HCT116 (cell line): ENCODE measurements at regions not wholly inside any gene's neighbourhood (a gene's known extent, or its start where the extent isn't known, plus 50 kb on each side); places are given as distances from the start of the nearest gene placed in this dataset.

ENCODE experiments used
- ATAC-seq: fragments of 200-7000 bp; cut with Tn5 transposase; 2 replicates; pipeline ENCODE4 v1.9.1; 2020; ENCODE audit warnings: mild to moderate bottlenecking, moderate library complexity
- BruUV-seq: library from RNA; stranded (reverse); fragments of 400-500 nt; replicated peaks from 2 replicates; lab custom pipeline; 2021; lab: Mats Ljungman, UMichigan
- CTCF ChIA-PET: fragments of 300-600 bp; sonication (Branson Sonifier 250); formaldehyde crosslinking; loops from one replicate; lab custom pipeline; 2021; ENCODE audit warnings: antibody characterized with exemption; lab: Charles Lee
- POLR2A ChIA-PET: fragments of 300-600, 350-600 bp; sonication (Branson Sonifier 250); formaldehyde crosslinking; loops from one replicate; lab custom pipeline; 2021; ENCODE audit warnings: antibody characterized with exemption; lab: Charles Lee
- RAD21 ChIA-PET, 2 experiments: fragments of 300-600 bp; sonication (Branson Sonifier 250); formaldehyde crosslinking; loops; one replicate each; lab custom pipeline; 2023; ENCODE audit warnings: low total read pairs in 2 of 2; ENCODE audit not compliant: uncharacterized antibody in 2 of 2, unreplicated experiment in 2 of 2, low non-redundant PET in 1 of 2; lab: Charles Lee
- DNase-seq: peaks from one replicate; pipeline ENCODE4 v3.0.0-alpha.2; 2010; ENCODE audit warnings: low read depth, low spot score
- H2AFZ ChIP-seq: fragments of 200-600 bp; shearing (Covaris generic), sonication (generic); 2 replicates; pipeline ENCODE4 v1.6.1; 2017; ENCODE audit warnings: low read depth, mixed run types, mixed read lengths, antibody characterized with exemption, low read length; ENCODE audit not compliant: poor library complexity, severe bottlenecking
- H3K27ac ChIP-seq: 2 replicates; pipeline ENCODE4 v1.5.1; 2012; ENCODE audit warnings: low read depth, low read length
- H3K27me3 ChIP-seq: fragments of 200-600 bp; sonication (generic); 2 replicates; pipeline ENCODE4 v1.6.1; 2016; ENCODE audit warnings: mixed run types, low read length, mixed read lengths; ENCODE audit not compliant: insufficient read depth
- H3K36me3 ChIP-seq, 2 experiments: fragments of 200-500 bp in 1 of 2; fragments of 200-600 bp in 1 of 2; sonication (Bioruptor generic) in 1 of 2; sonication (generic) in 1 of 2; 2 replicates each; pipeline versions ENCODE4 v1.5.1 to v1.6.1; 2014 to 2016; ENCODE audit warnings: low read length in 2 of 2, inconsistent platforms in 1 of 2, mixed read lengths in 1 of 2, mixed run types in 1 of 2; ENCODE audit not compliant: insufficient read depth in 2 of 2, control insufficient read depth in 1 of 2
- H3K4me1 ChIP-seq, 2 experiments: fragments of 200-600 bp in 1 of 2; sonication (generic) in 1 of 2; 2 replicates each; pipeline versions ENCODE4 v1.5.1 to v1.6.1; 2012 to 2017; ENCODE audit warnings: low read length in 2 of 2, inconsistent platforms in 1 of 2, mild to moderate bottlenecking in 1 of 2, mixed read lengths in 1 of 2, mixed run types in 1 of 2, moderate library complexity in 1 of 2; ENCODE audit not compliant: insufficient read depth in 2 of 2, control insufficient read depth in 1 of 2
- H3K4me2 ChIP-seq: fragments of 200-600 bp; sonication (generic); 2 replicates; pipeline ENCODE4 v1.6.1; 2017; ENCODE audit warnings: mixed run types, low read length, mixed read lengths
- H3K4me3 ChIP-seq, 2 experiments: fragments of 200-600 bp in 1 of 2; sonication (generic) in 1 of 2; replicated peaks in 1 of 2; 2 replicates each; pipeline ENCODE4 v1.5.1; 2011 to 2016; ENCODE audit warnings: low read length in 2 of 2, control low read depth in 1 of 2, low read depth in 1 of 2, mild to moderate bottlenecking in 1 of 2, mixed read lengths in 1 of 2, mixed run types in 1 of 2
- H3K79me2 ChIP-seq: fragments of 200-600 bp; sonication (generic); 2 replicates; pipeline ENCODE4 v1.6.1; 2017; ENCODE audit warnings: mild to moderate bottlenecking, mixed run types, low read length, moderate library complexity, mixed read lengths; ENCODE audit not compliant: insufficient read depth
- H3K9ac ChIP-seq: fragments of 200-600 bp; sonication (generic); 2 replicates; pipeline ENCODE4 v1.6.1; 2016; ENCODE audit warnings: low read length, mixed read lengths
- H3K9me2 ChIP-seq: fragments of 200-600 bp; sonication (generic), shearing (Covaris generic); 2 replicates; pipeline ENCODE4 v1.6.1; 2017; ENCODE audit warnings: mixed run types, mild to moderate bottlenecking, moderate library complexity; ENCODE audit not compliant: insufficient read depth
- H3K9me3 ChIP-seq, 2 experiments: fragments of 200-500 bp in 1 of 2; fragments of 200-600 bp in 1 of 2; sonication (Bioruptor generic) in 1 of 2; sonication (generic) in 1 of 2; 2 replicates each; pipeline ENCODE4 v1.6.1; 2014 to 2017; ENCODE audit warnings: low read length in 2 of 2, mixed read lengths in 2 of 2, inconsistent platforms in 1 of 2, low read depth in 1 of 2, mild to moderate bottlenecking in 1 of 2, mixed run types in 1 of 2, moderate library complexity in 1 of 2; ENCODE audit not compliant: control insufficient read depth in 1 of 2, insufficient read depth in 1 of 2
- H4K20me1 ChIP-seq: fragments of 200-600 bp; sonication (generic), shearing (Covaris generic); 2 replicates; pipeline ENCODE4 v1.6.1; 2017; ENCODE audit warnings: mixed run types, mild to moderate bottlenecking, moderate library complexity; ENCODE audit not compliant: insufficient read depth
- ATF3 ChIP-seq: IDR thresholded peaks from 2 replicates; pipeline ENCODE4 v1.6.1; 2012
- RAD21 ChIP-seq: IDR thresholded peaks from 2 replicates; pipeline ENCODE4 v1.6.1; 2012; ENCODE audit warnings: low read depth, mild to moderate bottlenecking
- SIN3A ChIP-seq: IDR thresholded peaks from 2 replicates; pipeline ENCODE4 v1.6.1; 2012; ENCODE audit warnings: low read depth
- SP1 ChIP-seq: IDR thresholded peaks from 2 replicates; pipeline ENCODE4 v1.6.1; 2012; ENCODE audit warnings: low read depth
- ZNF274 ChIP-seq: fragments of 200-500 bp; sonication (Bioruptor generic); IDR thresholded peaks from 2 replicates; pipeline ENCODE4 v1.6.1; 2014; ENCODE audit warnings: mild to moderate bottlenecking, low read depth, low read length, inconsistent platforms
- intact Hi-C: fragments of 100-400 bp; cut with micrococcal nuclease; formaldehyde crosslinking; loops from 2 replicates; pipeline ENCODE4 v1.10.0; 2022

DNA sequence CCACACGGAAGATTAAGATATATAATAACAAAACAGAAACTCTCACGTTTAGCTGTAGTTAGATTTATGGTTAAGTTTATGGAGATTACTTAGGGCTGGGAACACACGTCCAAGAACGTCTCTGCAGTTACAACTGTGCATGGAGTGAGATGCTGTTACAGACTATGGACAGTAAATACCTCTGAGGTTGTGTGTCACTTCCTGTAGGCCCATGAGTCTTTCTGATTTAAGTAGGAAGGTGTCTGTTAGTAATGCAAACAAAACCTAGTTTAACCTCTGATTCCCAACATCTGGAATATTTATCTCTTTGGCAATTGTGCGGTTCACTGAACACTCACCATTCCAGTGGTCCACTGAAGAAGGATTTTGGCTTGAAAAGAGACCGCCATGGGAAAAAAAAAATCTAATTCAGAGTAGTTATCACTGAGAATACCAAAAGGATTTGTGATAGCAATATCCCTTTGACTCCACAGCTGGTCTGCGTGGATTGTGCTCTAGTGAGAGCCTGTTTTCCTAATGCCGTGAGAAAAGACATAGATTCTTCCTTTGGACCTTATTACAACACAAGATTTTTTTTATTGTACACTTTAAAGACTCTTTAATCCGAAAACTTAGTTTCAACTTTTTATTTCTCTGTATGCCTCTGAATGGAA lies 478.2 kb upstream of the CITED2 start:
- CTCF ChIA-PET: no interaction called here
- H3K27me3 ChIP-seq: no peaks in the 10 kb centered on the region
- ATAC-seq: no peak
- H3K36me3 ChIP-seq: no peaks in the 10 kb centered on the region
- no peak for TF ChIP-seq SP1
- no peak for TF ChIP-seq SIN3A
- H3K9me2 ChIP-seq: no peaks in the 10 kb centered on the region
- H4K20me1 ChIP-seq: no peaks in the 10 kb centered on the region
- POLR2A ChIA-PET: no interaction called here
- no TSS peak for BruUV-seq
- no peaks in the 10 kb centered on the region for H3K9me3 ChIP-seq
- no peak overlapping the region for H3K4me2 ChIP-seq
- no peak overlapping the region for H2AFZ ChIP-seq
- intact Hi-C loops: no loop called here
- RAD21 ChIA-PET: no interaction called here
- H3K4me1 ChIP-seq: no peaks in the 10 kb centered on the region
- no peaks in the 10 kb centered on the region for H3K79me2 ChIP-seq
- no peak overlapping the region for H3K9ac ChIP-seq
- no peak overlapping the region for H3K4me3 ChIP-seq
- no peak for DNase-seq
- H3K27ac ChIP-seq: no peak overlapping the region

- H3K4me2 ChIP-seq: no peak overlapping the region
- no peak overlapping the region for H2AFZ ChIP-seq
- intact Hi-C loops: no loop called here
- H3K27ac ChIP-seq: no peak overlapping the region
- no peaks in the 10 kb centered on the region for H3K9me2 ChIP-seq
- POLR2A ChIA-PET: no interaction called here
- no peaks in the 10 kb centered on the region for H3K9me3 ChIP-seq
- no peaks in the 10 kb centered on the region for H3K27me3 ChIP-seq
- H3K9ac ChIP-seq: no peak overlapping the region
- no peaks in the 10 kb centered on the region for H3K4me1 ChIP-seq
- TF ChIP-seq ATF3 (no peak), ZNF274 (no peak), RAD21 (no peak)
- DNase-seq (no peak), ATAC-seq (no peak)
- H3K36me3 ChIP-seq: no peaks in the 10 kb centered on the region
- RAD21 ChIA-PET: no interaction called here
- CTCF ChIA-PET: no interaction called here
- no TSS peak for BruUV-seq
- H4K20me1 ChIP-seq: no peaks in the 10 kb centered on the region
- no peak overlapping the region for H3K4me3 ChIP-seq
- no peaks in the 10 kb centered on the region for H3K79me2 ChIP-seq
Measured at GRCh38 chr6:139852067-139852466, 477.6 kb upstream of the CITED2 start.
